ENCODE measurements at regions not wholly inside any gene's neighbourhood (a gene's known extent, or its start where the extent isn't known, plus 50 kb on each side); places are given as distances from the start of the nearest gene placed in this dataset.

GRCh38 chr12:92459850-92460249 lies 242.9 kb upstream of the PLEKHG7 start:
- TF ChIP-seq, protein P1, sequence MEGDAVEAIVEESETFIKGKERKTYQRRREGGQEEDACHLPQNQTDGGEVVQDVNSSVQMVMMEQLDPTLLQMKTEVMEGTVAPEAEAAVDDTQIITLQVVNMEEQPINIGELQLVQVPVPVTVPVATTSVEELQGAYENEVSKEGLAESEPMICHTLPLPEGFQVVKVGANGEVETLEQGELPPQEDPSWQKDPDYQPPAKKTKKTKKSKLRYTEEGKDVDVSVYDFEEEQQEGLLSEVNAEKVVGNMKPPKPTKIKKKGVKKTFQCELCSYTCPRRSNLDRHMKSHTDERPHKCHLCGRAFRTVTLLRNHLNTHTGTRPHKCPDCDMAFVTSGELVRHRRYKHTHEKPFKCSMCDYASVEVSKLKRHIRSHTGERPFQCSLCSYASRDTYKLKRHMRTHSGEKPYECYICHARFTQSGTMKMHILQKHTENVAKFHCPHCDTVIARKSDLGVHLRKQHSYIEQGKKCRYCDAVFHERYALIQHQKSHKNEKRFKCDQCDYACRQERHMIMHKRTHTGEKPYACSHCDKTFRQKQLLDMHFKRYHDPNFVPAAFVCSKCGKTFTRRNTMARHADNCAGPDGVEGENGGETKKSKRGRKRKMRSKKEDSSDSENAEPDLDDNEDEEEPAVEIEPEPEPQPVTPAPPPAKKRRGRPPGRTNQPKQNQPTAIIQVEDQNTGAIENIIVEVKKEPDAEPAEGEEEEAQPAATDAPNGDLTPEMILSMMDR (conservative IDR thresholded peaks at IDR 0.05): no peak
- TF ChIP-seq ZFX (IDR thresholded peaks at IDR 0.05): no peak
